Fibroblast of lung (primary cell): ENCODE measurements at regions not wholly inside any gene's neighbourhood (a gene's known extent, or its start where the extent isn't known, plus 50 kb on each side); places are given as distances from the start of the nearest gene placed in this dataset.

ENCODE experiments used
- DNase-seq, 2 donors: peaks; one replicate each; pipeline versions ENCODE4 v3.0.0 to v3.0.0-alpha.2; 2010; ENCODE audit warnings: low read depth in 2 of 2
- H2AFZ ChIP-seq: 2 replicates; pipeline ENCODE4 v1.5.1; 2012; ENCODE audit warnings: low read length, control low read depth, inconsistent platforms
- H3K27ac ChIP-seq: 2 replicates; pipeline ENCODE4 v1.5.1; 2011; ENCODE audit warnings: low read length, control low read depth; ENCODE audit not compliant: insufficient read depth
- H3K27me3 ChIP-seq: 2 replicates; pipeline ENCODE4 v1.5.1; 2011; ENCODE audit warnings: mild to moderate bottlenecking, low read length; ENCODE audit not compliant: control insufficient read depth, insufficient read depth
- H3K36me3 ChIP-seq: 2 replicates; pipeline ENCODE4 v1.5.1; 2011; ENCODE audit warnings: low read length; ENCODE audit not compliant: control insufficient read depth, insufficient read depth
- H3K4me1 ChIP-seq: 2 replicates; pipeline ENCODE4 v1.5.1; 2011; ENCODE audit warnings: low read length; ENCODE audit not compliant: control insufficient read depth, insufficient read depth; ENCODE audit errors: extremely low read depth
- H3K4me2 ChIP-seq: 2 replicates; pipeline ENCODE4 v1.5.1; 2011; ENCODE audit warnings: low read length, control low read depth; ENCODE audit not compliant: insufficient read depth; ENCODE audit errors: extremely low read depth
- H3K4me3 ChIP-seq, 4 experiments: fragments of 200-600 bp in 1 of 4; sonication (generic) in 1 of 4; replicated peaks in 1 of 4; 2 replicates each; pipeline ENCODE4 v1.5.1; 2011 to 2016; ENCODE audit warnings: low read length in 4 of 4, low read depth in 3 of 4, mild to moderate bottlenecking in 3 of 4, control low read depth in 2 of 4, inconsistent platforms in 1 of 4, mixed read lengths in 1 of 4; ENCODE audit not compliant: insufficient read depth in 1 of 4; ENCODE audit errors: control extremely low read depth in 1 of 4
- H3K79me2 ChIP-seq: 2 replicates; pipeline ENCODE4 v1.5.1; 2012; ENCODE audit warnings: mild to moderate bottlenecking, low read length, inconsistent platforms; ENCODE audit not compliant: control insufficient read depth, insufficient read depth
- H3K9ac ChIP-seq: 2 replicates; pipeline ENCODE4 v1.5.1; 2011; ENCODE audit warnings: mild to moderate bottlenecking, low read length, control low read depth; ENCODE audit not compliant: insufficient read depth
- H3K9me3 ChIP-seq: 2 replicates; pipeline ENCODE4 v1.5.1; 2012; ENCODE audit warnings: low read depth, low read length; ENCODE audit not compliant: control insufficient read depth, insufficient read depth
- H4K20me1 ChIP-seq: 2 replicates; pipeline ENCODE4 v1.5.1; 2011; ENCODE audit warnings: low read length; ENCODE audit not compliant: control insufficient read depth, insufficient read depth; ENCODE audit errors: extremely low read depth
- CTCF ChIP-seq, 2 donors: IDR thresholded peaks in 1 of 2; conservative IDR thresholded peaks in 1 of 2; 1 replicate in 1 of 2; 2 replicates in 1 of 2; pipeline ENCODE4 v1.5.1; 2011 to 2012; ENCODE audit warnings: low read length in 2 of 2, control low read depth in 1 of 2, inconsistent platforms in 1 of 2, low read depth in 1 of 2, mild to moderate bottlenecking in 1 of 2
- EZH2 ChIP-seq: IDR thresholded peaks from 2 replicates; pipeline ENCODE4 v1.5.1; 2012; ENCODE audit warnings: low read length, control low read depth, mild to moderate bottlenecking; ENCODE audit errors: missing control alignments

GRCh38 chr6:148136586-148136985 is 206.1 kb upstream of the SASH1 start:
- TF ChIP-seq EZH2 (no peak), CTCF (conservative IDR thresholded peaks at IDR 0.05 in 1 of 2, IDR thresholded peaks at IDR 0.05 in 1 of 2; ENCODE audit: low read depth in 1 of 2, low read length in 2 of 2) (no peak)
- H2AFZ ChIP-seq: no peak overlapping the region
- H3K27me3 ChIP-seq: no peaks in the 10 kb centered on the region
- H4K20me1 ChIP-seq: no peaks in the 10 kb centered on the region
- H3K27ac ChIP-seq: no peak overlapping the region
- no peak for DNase-seq
- no peaks in the 10 kb centered on the region for H3K79me2 ChIP-seq
- H3K9ac ChIP-seq: no peak overlapping the region
- no peak overlapping the region for H3K4me3 ChIP-seq
- no peaks in the 10 kb centered on the region for H3K36me3 ChIP-seq
- H3K9me3 ChIP-seq: no peaks in the 10 kb centered on the region
- H3K4me1 ChIP-seq: no peaks in the 10 kb centered on the region
- no peak overlapping the region for H3K4me2 ChIP-seq

GRCh38 chr6:148137652-148138051 is 205.0 kb upstream of the SASH1 start:
- no peaks in the 10 kb centered on the region for H3K9me3 ChIP-seq
- no peak overlapping the region for H3K9ac ChIP-seq
- no peaks in the 10 kb centered on the region for H3K27me3 ChIP-seq
- H3K4me3 ChIP-seq: no peak overlapping the region
- no peaks in the 10 kb centered on the region for H4K20me1 ChIP-seq
- H3K36me3 ChIP-seq: no peaks in the 10 kb centered on the region
- no peak overlapping the region for H3K27ac ChIP-seq
- H3K4me1 ChIP-seq: no peaks in the 10 kb centered on the region
- no peaks in the 10 kb centered on the region for H3K79me2 ChIP-seq
- no peak overlapping the region for H2AFZ ChIP-seq
- no peak overlapping the region for H3K4me2 ChIP-seq
- no peak for DNase-seq
- TF ChIP-seq CTCF (conservative IDR thresholded peaks at IDR 0.05 in 1 of 2, IDR thresholded peaks at IDR 0.05 in 1 of 2; ENCODE audit: low read depth in 1 of 2, low read length in 2 of 2) (no peak), EZH2 (no peak)

DNA sequence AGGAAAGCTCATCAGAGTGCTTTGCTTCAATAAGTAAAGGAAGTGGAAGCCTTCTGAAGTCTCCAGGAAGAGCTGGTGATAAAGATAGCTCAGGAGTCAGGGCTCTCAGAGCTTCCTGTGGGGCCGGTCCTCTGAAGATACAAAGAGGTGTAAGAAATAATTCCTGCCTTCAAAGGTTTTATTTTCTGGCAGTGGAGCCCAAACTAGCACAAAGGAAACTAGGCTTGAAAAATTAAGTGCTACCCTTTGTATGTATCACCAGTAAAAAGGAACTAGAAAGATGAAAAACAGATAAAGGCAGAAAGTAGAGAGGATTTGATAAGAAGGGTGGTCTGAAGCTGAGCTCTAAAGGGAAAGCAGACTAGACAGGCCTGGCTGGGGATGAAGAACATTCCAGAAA is 204.1 kb upstream of the SASH1 start:
- H3K9me3 ChIP-seq: no peaks in the 10 kb centered on the region
- no peaks in the 10 kb centered on the region for H4K20me1 ChIP-seq
- no peak overlapping the region for H2AFZ ChIP-seq
- H3K4me2 ChIP-seq: no peak overlapping the region
- H3K36me3 ChIP-seq: no peaks in the 10 kb centered on the region
- H3K9ac ChIP-seq: no peak overlapping the region
- DNase-seq: no peak
- H3K27me3 ChIP-seq: no peaks in the 10 kb centered on the region
- no peaks in the 10 kb centered on the region for H3K4me1 ChIP-seq
- no peak overlapping the region for H3K27ac ChIP-seq
- TF ChIP-seq EZH2: no peak
- TF ChIP-seq CTCF (conservative IDR thresholded peaks at IDR 0.05 in 1 of 2, IDR thresholded peaks at IDR 0.05 in 1 of 2; ENCODE audit: low read depth in 1 of 2, low read length in 2 of 2): no peak
- no peak overlapping the region for H3K4me3 ChIP-seq
- no peaks in the 10 kb centered on the region for H3K79me2 ChIP-seq
